ENCODE measurements at regions not wholly inside any gene's neighbourhood (a gene's known extent, or its start where the extent isn't known, plus 50 kb on each side); places are given as distances from the start of the nearest gene placed in this dataset.

DNA sequence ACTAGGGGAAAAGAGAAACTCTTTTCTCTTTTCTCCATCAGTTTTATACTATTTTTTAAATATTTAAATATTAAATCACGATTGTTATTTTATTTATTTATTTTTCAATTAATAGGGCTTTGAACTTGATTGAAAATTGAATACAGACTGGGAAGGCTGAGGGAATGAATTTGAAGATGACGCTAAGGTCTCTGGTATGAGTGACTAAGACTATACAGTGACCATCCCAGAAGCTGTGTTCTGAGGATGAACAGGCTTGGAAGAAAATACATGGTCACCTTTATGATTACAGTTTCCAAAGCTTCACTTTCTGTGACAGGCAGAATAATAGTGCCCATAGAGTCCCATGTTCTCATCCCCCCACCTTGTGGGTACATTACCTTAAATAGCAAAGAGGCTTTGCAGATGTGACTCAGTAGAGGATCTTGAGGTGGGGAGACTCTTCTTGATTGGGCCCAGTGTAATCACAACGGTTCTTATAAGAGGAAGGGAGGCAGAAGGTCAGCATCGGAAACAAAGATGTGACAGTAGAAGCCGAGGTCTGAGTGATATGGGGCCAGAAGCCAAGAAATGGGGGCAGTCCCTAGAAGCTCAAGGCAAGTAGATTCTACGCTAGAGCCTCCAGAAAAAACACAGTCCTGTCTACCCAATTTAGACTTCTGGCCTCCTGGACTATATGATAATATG, 51.0 kb upstream of the LPP start:
- H3K4me2 ChIP-seq (replicated peaks; ENCODE audit: extremely low read depth, low read length, poor library complexity, severe bottlenecking) = no peak overlapping the region
- Mint-ChIP-seq H3K9me3 (peaks cover 6 to 21% (median 17%) of the 10 kb centered on the region in 7 donors), H3K27me3 (ENCODE audit: low read depth in 3 of 3) (peaks cover 0 to 2% (median 1%) of the 10 kb centered on the region in 3 donors), H3K27ac (peak overlapping the region in 1 of 7 donors; percentile 7), H3K36me3 (no peaks in the 10 kb centered on the region), H3K4me1 (peaks cover 6% of the 10 kb centered on the region), H3K4me3 (no peak overlapping the region)
- no peaks in the 10 kb centered on the region for H3K36me3 ChIP-seq (replicated peaks in 1 of 2; ENCODE audit: control insufficient read depth in 1 of 2, insufficient read depth in 2 of 2, low read length in 2 of 2)
- H4K20me1 ChIP-seq (ENCODE audit: insufficient read depth, low read length) = no peaks in the 10 kb centered on the region
- no peaks in the 10 kb centered on the region for H3K79me2 ChIP-seq (ENCODE audit: insufficient read depth, low read length)
- TF ChIP-seq CTCF (IDR thresholded peaks at IDR 0.05) = no peak
- H3K4me1 ChIP-seq (ENCODE audit: control insufficient read depth in 1 of 2, insufficient read depth in 2 of 2, low read length in 2 of 2) = peaks cover 5 to 6% of the 10 kb centered on the region in 2 donors
- no peak for DNase-seq
- no peak overlapping the region for H3K9ac ChIP-seq (ENCODE audit: insufficient read depth, low read length, poor library complexity, severe bottlenecking)
- intact Hi-C loops (cut with micrococcal nuclease) = no loop called here
- H3K27ac ChIP-seq (ENCODE audit: low read depth in 1 of 2, low read length in 2 of 2) = no peak overlapping the region
- WGBS (ENCODE audit: insufficient coverage) = 100% methylated on average over 2 of the region's 6 CpGs
- H3K27me3 ChIP-seq (ENCODE audit: control insufficient read depth in 2 of 2, insufficient read depth in 2 of 2, low read length in 2 of 2) = no peaks in the 10 kb centered on the region
- H2AFZ ChIP-seq (ENCODE audit: insufficient read depth, low read depth, low read length, poor library complexity, severe bottlenecking) = no peak overlapping the region
- peaks cover 11 to 12% of the 10 kb centered on the region in 2 donors for H3K9me3 ChIP-seq (replicated peaks in 1 of 2; ENCODE audit: control insufficient read depth in 1 of 2, insufficient read depth in 1 of 2, low read length in 2 of 2)
- no peak overlapping the region for H3K4me3 ChIP-seq (replicated peaks in 1 of 3; ENCODE audit: low read depth in 2 of 3, low read length in 3 of 3)

GRCh38 chr3:188104050-188104449, 49.9 kb upstream of the LPP start:
- no peak overlapping the region for H3K4me3 Mint-ChIP-seq
- peak overlapping the region in 1 of 7 donors; percentile 21 for H3K27ac Mint-ChIP-seq
- WGBS (ENCODE audit: insufficient coverage) = 86% methylated on average over 1 of the region's 5 CpGs
- peaks cover 2 to 19% (median 16%) of the 10 kb centered on the region in 7 donors for H3K9me3 Mint-ChIP-seq
- H3K4me1 Mint-ChIP-seq = peaks cover under 1% of the 10 kb centered on the region
- intact Hi-C loops (cut with micrococcal nuclease) = no loop called here
- H3K36me3 Mint-ChIP-seq = no peaks in the 10 kb centered on the region
- Histone ChIP-seq H3K27me3 (ENCODE audit: control insufficient read depth in 2 of 2, insufficient read depth in 2 of 2, low read length in 2 of 2) (no peaks in the 10 kb centered on the region), H3K4me1 (ENCODE audit: control insufficient read depth in 1 of 2, insufficient read depth in 2 of 2, low read length in 2 of 2) (no peaks in the 10 kb centered on the region), H2AFZ (ENCODE audit: insufficient read depth, low read depth, low read length, poor library complexity, severe bottlenecking) (no peak overlapping the region), H3K9ac (ENCODE audit: insufficient read depth, low read length, poor library complexity, severe bottlenecking) (no peak overlapping the region), H4K20me1 (ENCODE audit: insufficient read depth, low read length) (no peaks in the 10 kb centered on the region), H3K36me3 (replicated peaks in 1 of 2; ENCODE audit: control insufficient read depth in 1 of 2, insufficient read depth in 2 of 2, low read length in 2 of 2) (no peaks in the 10 kb centered on the region), H3K27ac (ENCODE audit: low read depth in 1 of 2, low read length in 2 of 2) (no peak overlapping the region), H3K4me3 (replicated peaks in 1 of 3; ENCODE audit: low read depth in 2 of 3, low read length in 3 of 3) (no peak overlapping the region), H3K79me2 (ENCODE audit: insufficient read depth, low read length) (no peaks in the 10 kb centered on the region), H3K4me2 (replicated peaks; ENCODE audit: extremely low read depth, low read length, poor library complexity, severe bottlenecking) (no peak overlapping the region), H3K9me3 (replicated peaks in 1 of 2; ENCODE audit: control insufficient read depth in 1 of 2, insufficient read depth in 1 of 2, low read length in 2 of 2) (peaks cover 11 to 12% of the 10 kb centered on the region in 2 donors)
- no peak for DNase-seq
- TF ChIP-seq CTCF (IDR thresholded peaks at IDR 0.05) = no peak
- H3K27me3 Mint-ChIP-seq (ENCODE audit: low read depth in 3 of 3) = peaks cover 0 to 2% (median 1%) of the 10 kb centered on the region in 3 donors

Data from CD14-positive monocyte (primary cell).